ENCODE measurements at regions not wholly inside any gene's neighbourhood (a gene's known extent, or its start where the extent isn't known, plus 50 kb on each side); places are given as distances from the start of the nearest gene placed in this dataset.

GRCh38 chr9:13478160-13478559, 198.7 kb upstream of the MPDZ start:
- no peak for TF ChIP-seq POLR2AphosphoS5 (IDR thresholded peaks at IDR 0.05)
- TF ChIP-seq, protein P1, sequence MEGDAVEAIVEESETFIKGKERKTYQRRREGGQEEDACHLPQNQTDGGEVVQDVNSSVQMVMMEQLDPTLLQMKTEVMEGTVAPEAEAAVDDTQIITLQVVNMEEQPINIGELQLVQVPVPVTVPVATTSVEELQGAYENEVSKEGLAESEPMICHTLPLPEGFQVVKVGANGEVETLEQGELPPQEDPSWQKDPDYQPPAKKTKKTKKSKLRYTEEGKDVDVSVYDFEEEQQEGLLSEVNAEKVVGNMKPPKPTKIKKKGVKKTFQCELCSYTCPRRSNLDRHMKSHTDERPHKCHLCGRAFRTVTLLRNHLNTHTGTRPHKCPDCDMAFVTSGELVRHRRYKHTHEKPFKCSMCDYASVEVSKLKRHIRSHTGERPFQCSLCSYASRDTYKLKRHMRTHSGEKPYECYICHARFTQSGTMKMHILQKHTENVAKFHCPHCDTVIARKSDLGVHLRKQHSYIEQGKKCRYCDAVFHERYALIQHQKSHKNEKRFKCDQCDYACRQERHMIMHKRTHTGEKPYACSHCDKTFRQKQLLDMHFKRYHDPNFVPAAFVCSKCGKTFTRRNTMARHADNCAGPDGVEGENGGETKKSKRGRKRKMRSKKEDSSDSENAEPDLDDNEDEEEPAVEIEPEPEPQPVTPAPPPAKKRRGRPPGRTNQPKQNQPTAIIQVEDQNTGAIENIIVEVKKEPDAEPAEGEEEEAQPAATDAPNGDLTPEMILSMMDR (IDR thresholded peaks at IDR 0.05) = no peak
- TF ChIP-seq POLR2A (IDR thresholded peaks at IDR 0.05) = no peak
- no peak for TF ChIP-seq EP300 (IDR thresholded peaks at IDR 0.05)

Data from gastroesophageal sphincter (tissue), 3 donors.